ENCODE measurements at regions not wholly inside any gene's neighbourhood (a gene's known extent, or its start where the extent isn't known, plus 50 kb on each side); places are given as distances from the start of the nearest gene placed in this dataset.

DNA sequence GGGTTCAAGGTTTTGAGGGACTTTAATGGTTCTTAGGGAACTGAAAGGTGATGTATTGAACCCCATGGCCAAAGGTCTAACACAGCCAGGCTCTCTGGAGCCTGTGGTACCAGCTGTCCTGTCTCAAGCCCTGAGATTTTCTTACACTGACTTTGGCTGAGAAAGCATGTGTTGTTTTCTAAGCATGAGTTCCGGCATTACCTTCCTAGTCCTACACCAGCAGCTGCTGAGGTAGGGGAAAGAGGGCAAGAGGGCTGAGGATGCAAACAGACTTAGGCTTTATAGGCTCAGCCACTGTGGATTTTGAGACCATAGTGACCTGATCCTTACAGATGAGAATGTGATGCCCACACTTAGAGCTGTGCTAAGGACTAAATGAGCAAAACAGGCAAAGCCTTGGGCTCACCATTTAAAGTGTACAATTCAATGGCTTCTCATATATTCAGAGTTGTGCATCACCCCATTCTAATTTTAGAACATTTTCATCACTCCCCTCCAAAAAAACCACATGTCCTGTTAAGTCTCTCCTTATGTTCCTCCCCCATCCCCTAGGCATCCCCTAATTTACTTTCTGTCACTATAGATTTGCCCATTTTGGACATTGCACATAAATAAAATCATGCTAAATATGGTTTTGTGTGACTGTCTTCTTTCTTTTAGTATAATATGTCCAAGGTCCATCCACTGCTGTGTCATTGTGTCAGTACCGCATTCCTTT, 99.7 kb upstream of the OTOS start:
- Histone ChIP-seq H3K9ac (ENCODE audit: low read depth, low read length) (no peak overlapping the region), H2BK15ac (ENCODE audit: low read depth, low read length) (peak overlapping the region; percentile 21; the same call in 1 of the 3 replicates), H3K27me3 (ENCODE audit: control insufficient read depth, insufficient read depth, low read length) (peaks cover 3% of the 10 kb centered on the region; the same call in 1 of the 2 replicates), H4K91ac (ENCODE audit: insufficient read depth, low read depth, low read length) (no peak overlapping the region), H2AFZ (replicated peaks; ENCODE audit: low read length, poor library complexity) (no peak overlapping the region), H2BK120ac (ENCODE audit: low read depth, low read length) (no peak overlapping the region), H2BK20ac (ENCODE audit: low read depth, low read length) (no peak overlapping the region), H3K27ac (ENCODE audit: insufficient read depth, low read length) (no peak overlapping the region), H3K4me3 (ENCODE audit: insufficient read depth, low read depth, low read length) (no peak overlapping the region), H3K18ac (ENCODE audit: low read depth, low read length) (no peak overlapping the region), H3K79me1 (ENCODE audit: low read depth in 1 of 2, low read length in 2 of 2) (no peaks in the 10 kb centered on the region), H3K56ac (ENCODE audit: extremely low read depth, insufficient read depth, low read length) (no peak overlapping the region), H2AK9ac (replicated peaks; ENCODE audit: low read depth, low read length, poor library complexity) (no peak overlapping the region), H2AK5ac (ENCODE audit: low read depth, low read length) (no peak overlapping the region), H4K8ac (ENCODE audit: low read depth in 2 of 2, low read length in 2 of 2) (no peak overlapping the region), H3K4ac (ENCODE audit: low read depth, low read length) (no peak overlapping the region), H4K5ac (ENCODE audit: low read depth, low read length) (no peak overlapping the region), H3K14ac (replicated peaks; ENCODE audit: low read depth, low read length) (no peak overlapping the region), H3K36me3 (ENCODE audit: control insufficient read depth, insufficient read depth, low read length) (no peaks in the 10 kb centered on the region), H3K4me1 (ENCODE audit: control insufficient read depth, insufficient read depth, low read length) (peaks cover 12% of the 10 kb centered on the region), H3K9me3 (ENCODE audit: control insufficient read depth, insufficient read depth, low read length) (no peaks in the 10 kb centered on the region), H3K23ac (ENCODE audit: low read depth, low read length) (no peak overlapping the region), H3K4me2 (ENCODE audit: low read depth, low read length) (no peak overlapping the region), H2BK5ac (ENCODE audit: low read depth, low read length, poor library complexity, severe bottlenecking) (no peak overlapping the region), H3K9me1 (ENCODE audit: insufficient read depth, low read length) (peaks cover 8% of the 10 kb centered on the region), H4K20me1 (ENCODE audit: insufficient read depth, low read length) (no peaks in the 10 kb centered on the region)
- no peak for TF ChIP-seq RFX5 (IDR thresholded peaks at IDR 0.05; ENCODE audit: low read depth, low read length)
- no peak for TF ChIP-seq CHD1 (IDR thresholded peaks at IDR 0.05; ENCODE audit: low read depth, low read length)
- intact Hi-C loops (cut with micrococcal nuclease) (no loop called here), in situ Hi-C loops (cut with MboI; ENCODE audit: low sequenced_read_pairs) (no loop called here), dilution Hi-C loops (cut with HindIII; ENCODE audit: low sequenced_read_pairs, unreplicated experiment) (no loop called here)
- POLR2A ChIA-PET (ENCODE audit: unreplicated experiment): no interaction called here
- ATAC-seq (ENCODE audit: low read depth): no peak
- CTCF ChIA-PET: no interaction called here
- DNase-seq: no peak
- BruUV-seq (replicated peaks): no TSS peak
- no CpG with 5 or more reads among the region's 2 CpGs for WGBS, 2 experiments (ENCODE audit: extremely low coverage in 2 of 2, insufficient read length in 1 of 2)

Measured in IMR-90 (cell line).